Endothelial cell of umbilical vein (primary cell): ENCODE measurements at regions not wholly inside any gene's neighbourhood (a gene's known extent, or its start where the extent isn't known, plus 50 kb on each side); places are given as distances from the start of the nearest gene placed in this dataset.

Source experiments
- BruUV-seq: library from RNA; stranded (reverse); fragments of 400-500 nt; replicated peaks from 2 replicates; lab custom pipeline; 2021; lab: Mats Ljungman, UMichigan
- CTCF ChIA-PET: fragments of 300-600, 350-600 bp; sonication (Branson Sonifier 250); formaldehyde crosslinking; loops from one replicate; lab custom pipeline; 2021; ENCODE audit warnings: antibody characterized with exemption, inconsistent platforms; lab: Charles Lee
- POLR2A ChIA-PET: fragments of 300-600, 350-600 bp; sonication (Branson Sonifier 250); formaldehyde crosslinking; loops from one replicate; lab custom pipeline; 2021; ENCODE audit warnings: antibody characterized with exemption, inconsistent platforms; lab: Charles Lee
- DNase-seq: peaks from one replicate; pipeline ENCODE4 v3.0.0-alpha.2; 2011; ENCODE audit warnings: low read depth, low spot score
- FAIRE-seq: peaks from 2 replicates; lab custom pipeline; 2011; peaks lifted over from hg19 to GRCh38; lab: Jason Lieb, UNC
- H2AFZ ChIP-seq: 2 replicates; pipeline ENCODE4 v1.6.0; 2012; ENCODE audit warnings: low read depth, low read length, control low read depth, inconsistent platforms
- H3K27ac ChIP-seq: 2 replicates; pipeline ENCODE4 v1.5.1; 2011; ENCODE audit warnings: low read depth, mild to moderate bottlenecking, control low read depth, low read length, moderate library complexity; ENCODE audit not compliant: insufficient read depth
- H3K27me3 ChIP-seq, 2 experiments: 2 replicates each; pipeline versions ENCODE4 v1.6.0 to v1.6.1; 2011; ENCODE audit warnings: low read length in 2 of 2, mixed read lengths in 1 of 2; ENCODE audit not compliant: control insufficient read depth in 2 of 2, insufficient read depth in 2 of 2
- H3K36me3 ChIP-seq, 2 experiments: 2 replicates in 1 of 2; 3 replicates in 1 of 2; pipeline ENCODE4 v1.5.1; 2011; ENCODE audit warnings: low read length in 2 of 2, mild to moderate bottlenecking in 1 of 2, moderate library complexity in 1 of 2; ENCODE audit not compliant: control insufficient read depth in 2 of 2, insufficient read depth in 2 of 2; ENCODE audit errors: extremely low read depth in 1 of 2
- H3K4me1 ChIP-seq: 3 replicates; pipeline ENCODE4 v1.5.1; 2011; ENCODE audit warnings: mild to moderate bottlenecking, low read length; ENCODE audit not compliant: control insufficient read depth, insufficient read depth; ENCODE audit errors: extremely low read depth
- H3K4me2 ChIP-seq: 2 replicates; pipeline ENCODE4 v1.6.1; 2011; ENCODE audit warnings: low read length, control low read depth, mixed read lengths; ENCODE audit not compliant: insufficient read depth
- H3K4me3 ChIP-seq, 3 experiments: fragments of 200-600 bp in 1 of 3; sonication (generic), shearing (Covaris generic) in 1 of 3; replicated peaks in 1 of 3; 2 replicates each; pipeline ENCODE4 v1.5.1; 2011 to 2016; ENCODE audit warnings: control low read depth in 3 of 3, low read length in 3 of 3, mild to moderate bottlenecking in 2 of 3, inconsistent platforms in 1 of 3, low read depth in 1 of 3, moderate library complexity in 1 of 3; ENCODE audit not compliant: insufficient read depth in 1 of 3
- H3K79me2 ChIP-seq: 2 replicates; pipeline ENCODE4 v1.6.0; 2012; ENCODE audit warnings: low read length, inconsistent platforms; ENCODE audit not compliant: control insufficient read depth, insufficient read depth
- H3K9ac ChIP-seq: replicated peaks from 2 replicates; pipeline ENCODE3; 2011; ENCODE audit warnings: low read length, control low read depth; ENCODE audit not compliant: insufficient read depth; ENCODE audit errors: extremely low read depth
- H3K9me1 ChIP-seq: replicated peaks from 3 replicates; pipeline ENCODE4 v1.6.0; 2011; ENCODE audit warnings: mild to moderate bottlenecking, low read length; ENCODE audit not compliant: control insufficient read depth, insufficient read depth; ENCODE audit errors: extremely low read depth
- H3K9me3 ChIP-seq: replicated peaks from 2 replicates; pipeline ENCODE4 v1.5.1; 2012; ENCODE audit warnings: low read length, inconsistent platforms; ENCODE audit not compliant: control insufficient read depth, insufficient read depth
- H4K20me1 ChIP-seq: replicated peaks from 2 replicates; pipeline ENCODE3; 2011; ENCODE audit warnings: mild to moderate bottlenecking, low read length; ENCODE audit not compliant: control insufficient read depth, insufficient read depth; ENCODE audit errors: extremely low read depth
- CTCF ChIP-seq, 2 donors: IDR thresholded peaks; 1 replicate in 1 of 2; 2 replicates in 1 of 2; pipeline ENCODE4 v1.5.1; 2011; ENCODE audit warnings: low read length in 2 of 2, mild to moderate bottlenecking in 2 of 2, moderate library complexity in 2 of 2, control low read depth in 1 of 2, inconsistent platforms in 1 of 2, low read depth in 1 of 2; ENCODE audit not compliant: insufficient read depth in 1 of 2; ENCODE audit errors: extremely low read depth in 1 of 2
- EZH2 ChIP-seq: IDR thresholded peaks from 2 replicates; pipeline ENCODE4 v1.6.1; 2012; ENCODE audit warnings: borderline replicate concordance, low read depth, mild to moderate bottlenecking, moderate library complexity, low read length, inconsistent platforms; ENCODE audit not compliant: severe bottlenecking
- FOS ChIP-seq: IDR thresholded peaks from 2 replicates; pipeline ENCODE4 v1.6.1; 2011; ENCODE audit warnings: mild to moderate bottlenecking, low read length, moderate library complexity, borderline replicate concordance; ENCODE audit not compliant: insufficient read depth
- GATA2 ChIP-seq: IDR thresholded peaks from 2 replicates; pipeline ENCODE4 v1.7.0; 2011; ENCODE audit warnings: low read depth, mild to moderate bottlenecking, moderate library complexity, mixed read lengths, low read length; ENCODE audit not compliant: insufficient read length, insufficient read depth
- JUN ChIP-seq: IDR thresholded peaks from 2 replicates; pipeline ENCODE4 v1.6.1; 2011; ENCODE audit warnings: borderline replicate concordance, low read depth; ENCODE audit not compliant: insufficient read length, insufficient read depth
- MAX ChIP-seq: IDR thresholded peaks from 2 replicates; pipeline ENCODE4 v1.6.1; 2011; ENCODE audit not compliant: insufficient read depth, insufficient read length
- MYC ChIP-seq: IDR thresholded peaks from one replicate; pipeline ENCODE4 v1.6.1; 2011; ENCODE audit warnings: mild to moderate bottlenecking, low read depth, low read length
- POLR2A ChIP-seq: IDR thresholded peaks from 2 replicates; pipeline ENCODE4 v1.6.1; 2012; ENCODE audit warnings: low read depth, mild to moderate bottlenecking, control low read depth, low read length
- POLR2AphosphoS5 ChIP-seq: IDR thresholded peaks from 2 replicates; pipeline ENCODE4 v1.6.1; 2012; ENCODE audit warnings: low read depth, mild to moderate bottlenecking, control low read depth, low read length, moderate library complexity; ENCODE audit not compliant: insufficient read depth
- dilution Hi-C: fragments of 300-500 bp; cut with MboI; formaldehyde crosslinking; loops from one replicate; pipeline ENCODE4 v1.15.0; 2019; ENCODE audit warnings: low sequenced_read_pairs; ENCODE audit not compliant: extremely low pct_ligation_motif_present
- intact Hi-C: fragments of 100-400 bp; cut with micrococcal nuclease; formaldehyde crosslinking; loops from one replicate; pipeline ENCODE4 v1.10.0; 2022

GRCh38 chr3:150152567-150152966, 181.9 kb upstream of the PFN2 start:
- no peaks in the 10 kb centered on the region for H3K4me1 ChIP-seq
- POLR2A ChIA-PET = no interaction called here
- dilution Hi-C loops (no loop called here), intact Hi-C loops (no loop called here)
- no peak overlapping the region for H3K9ac ChIP-seq
- TF ChIP-seq MYC = no peak
- no peak for TF ChIP-seq POLR2A
- no peak for TF ChIP-seq MAX
- no peak for TF ChIP-seq FOS
- TF ChIP-seq JUN = no peak
- no peak for TF ChIP-seq POLR2AphosphoS5
- TF ChIP-seq GATA2 = no peak
- TF ChIP-seq EZH2 = no peak
- no peak for TF ChIP-seq CTCF (IDR thresholded peaks at IDR 0.05; ENCODE audit: extremely low read depth in 1 of 2, insufficient read depth in 1 of 2, low read depth in 1 of 2, low read length in 2 of 2)
- H3K4me3 ChIP-seq = no peak overlapping the region
- no peak overlapping the region for H2AFZ ChIP-seq
- CTCF ChIA-PET = interaction anchor here (0.7 kb wide), 1 partner anchor 1239 kb away, joined by 3 read pairs; no protein-coding TSS in a partner anchor
- H4K20me1 ChIP-seq = no peaks in the 10 kb centered on the region
- H3K4me2 ChIP-seq = no peak overlapping the region
- DNase-seq (no peak), FAIRE-seq (no peak)
- BruUV-seq = no TSS peak
- H3K36me3 ChIP-seq = no peaks in the 10 kb centered on the region
- no peaks in the 10 kb centered on the region for H3K9me3 ChIP-seq
- H3K79me2 ChIP-seq = no peaks in the 10 kb centered on the region
- H3K27ac ChIP-seq = no peak overlapping the region
- H3K9me1 ChIP-seq = no peaks in the 10 kb centered on the region
- H3K27me3 ChIP-seq = peaks cover 4 to 14% of the 10 kb centered on the region in 2 experiments
